HepG2 (cell line): ENCODE measurements at regions not wholly inside any gene's neighbourhood (a gene's known extent, or its start where the extent isn't known, plus 50 kb on each side); places are given as distances from the start of the nearest gene placed in this dataset.

Source experiments
- AKAP8 ChIP-seq: sonication (generic); formaldehyde crosslinking; IDR thresholded peaks from 2 replicates; pipeline ENCODE4 v1.5.1; 2020; ENCODE audit warnings: mild to moderate bottlenecking, missing genetic modification reagents
- KLF6 ChIP-seq: IDR thresholded peaks from 2 replicates; pipeline ENCODE4 v1.8.0; 2016; ENCODE audit warnings: missing biosample characterization, missing genetic modification reagents
- NR2F1 ChIP-seq, 2 experiments: fragments of 450-650 bp in 1 of 2; formaldehyde crosslinking in 1 of 2; IDR thresholded peaks; 2 replicates each; pipeline versions ENCODE4 v1.5.0 to v1.6.1; 2016 to 2020; ENCODE audit warnings: mild to moderate bottlenecking in 1 of 2, missing compliant biosample characterization in 1 of 2, missing genetic modification reagents in 1 of 2, moderate library complexity in 1 of 2
- RARA ChIP-seq: IDR thresholded peaks from 2 replicates; pipeline ENCODE4 v1.6.1; 2016; ENCODE audit warnings: missing genetic modification reagents, missing compliant biosample characterization
- SIN3A ChIP-seq: IDR thresholded peaks from 2 replicates; pipeline ENCODE4 v1.6.1; 2011; ENCODE audit warnings: low read depth, mild to moderate bottlenecking, control low read depth, low read length, borderline replicate concordance
- TF ChIP-seq, protein P1 (sequence below): sonication (generic); formaldehyde crosslinking; IDR thresholded peaks from 2 replicates; pipeline ENCODE4 v1.4.0; 2020; ENCODE audit warnings: missing genetic modification reagents

DNA sequence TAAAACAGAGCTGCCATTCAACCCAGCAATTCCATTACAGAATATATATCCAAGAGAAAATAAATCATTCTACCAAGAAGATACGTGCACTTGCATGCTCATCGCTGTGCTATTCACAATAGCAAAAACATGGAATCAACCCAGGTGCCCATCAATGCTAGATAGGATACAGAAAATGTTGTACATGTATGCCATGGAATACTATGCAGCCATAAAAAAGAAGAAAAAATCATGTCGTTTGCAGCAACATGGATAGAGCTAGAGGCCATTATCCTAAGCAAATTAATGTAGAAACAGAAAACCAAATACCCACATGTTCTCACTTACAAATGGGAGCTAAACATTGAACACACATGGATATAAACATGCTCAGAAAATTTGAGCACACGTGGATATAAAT is 633.1 kb upstream of the CITED2 start:
- TF ChIP-seq KLF6 (CRISPR knock-in tag) (no peak), AKAP8 (CRISPR knock-in tag) (no peak), RARA (CRISPR knock-in tag) (no peak), SIN3A (no peak), NR2F1 (CRISPR knock-in tag; IDR thresholded peaks at IDR 0.05) (no peak)
- TF ChIP-seq, protein P1, sequence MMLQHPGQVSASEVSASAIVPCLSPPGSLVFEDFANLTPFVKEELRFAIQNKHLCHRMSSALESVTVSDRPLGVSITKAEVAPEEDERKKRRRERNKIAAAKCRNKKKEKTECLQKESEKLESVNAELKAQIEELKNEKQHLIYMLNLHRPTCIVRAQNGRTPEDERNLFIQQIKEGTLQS: no peak
